NCI-H146 (cell line): ENCODE measurements at regions not wholly inside any gene's neighbourhood (a gene's known extent, or its start where the extent isn't known, plus 50 kb on each side); places are given as distances from the start of the nearest gene placed in this dataset.

Experiments used
- DNase-seq: peaks from one replicate; lab custom pipeline; 2025; lab: John Stamatoyannopoulos, UW

- DNase-seq: no peak
Observed at GRCh38 chr3:64915778-64916177, 228.0 kb upstream of the ADAMTS9 start.

GRCh38 chr3:64913515-64913914, 225.7 kb upstream of the ADAMTS9 start:
- no peak for DNase-seq

GRCh38 chr3:64911138-64911537, 223.3 kb upstream of the ADAMTS9 start:
- DNase-seq: no peak

- no peak for DNase-seq
Observed at GRCh38 chr3:64909757-64910467, 222.1 kb upstream of the ADAMTS9 start.

GRCh38 chr3:64909011-64909410, 221.2 kb upstream of the ADAMTS9 start:
- DNase-seq: no peak

GRCh38 chr3:64908251-64908685, 220.5 kb upstream of the ADAMTS9 start:
- DNase-seq: no peak

GRCh38 chr3:64905906-64906410, 218.2 kb upstream of the ADAMTS9 start:
- DNase-seq: no peak

- DNase-seq: no peak
Observed at GRCh38 chr3:64903006-64903405, 215.2 kb upstream of the ADAMTS9 start.

GRCh38 chr3:64901986-64902516, 214.3 kb upstream of the ADAMTS9 start:
- DNase-seq: no peak

GRCh38 chr3:64901522-64901885, 213.7 kb upstream of the ADAMTS9 start:
- DNase-seq: no peak

- DNase-seq: no peak
Observed at GRCh38 chr3:64900617-64901521, 213.1 kb upstream of the ADAMTS9 start.

- DNase-seq: no peak
Observed at GRCh38 chr3:64900156-64900555, 212.4 kb upstream of the ADAMTS9 start.

- DNase-seq: no peak
Observed at GRCh38 chr3:64898941-64899340, 211.1 kb upstream of the ADAMTS9 start.

- no peak for DNase-seq
Observed at GRCh38 chr3:64895991-64896895, 208.4 kb upstream of the ADAMTS9 start.

GRCh38 chr3:64895106-64895990, 207.5 kb upstream of the ADAMTS9 start:
- DNase-seq: no peak

- DNase-seq: no peak
Observed at GRCh38 chr3:64894006-64894405, 206.2 kb upstream of the ADAMTS9 start.

GRCh38 chr3:64892671-64893309, 205.0 kb upstream of the ADAMTS9 start:
- DNase-seq: no peak

GRCh38 chr3:64891021-64891420, 203.2 kb upstream of the ADAMTS9 start:
- DNase-seq: no peak

- DNase-seq: no peak
Observed at GRCh38 chr3:64890466-64890865, 202.7 kb upstream of the ADAMTS9 start.

GRCh38 chr3:64890006-64890405, 202.2 kb upstream of the ADAMTS9 start:
- DNase-seq: no peak
